Caki2 (cell line): ENCODE measurements at regions not wholly inside any gene's neighbourhood (a gene's known extent, or its start where the extent isn't known, plus 50 kb on each side); places are given as distances from the start of the nearest gene placed in this dataset.

Source experiments
- DNase-seq: peaks from one replicate; pipeline ENCODE4 v3.0.0-alpha.2; 2015; ENCODE audit warnings: low read depth
- in situ Hi-C: cut with HindIII; loops from 2 replicates; pipeline ENCODE4 v1.10.0; 2016; ENCODE audit warnings: low sequenced_read_pairs, low pct_unique_long_range_greater_than_20kb, mixed read lengths

GRCh38 chr9:85237478-85237877 is 504.3 kb downstream of the AGTPBP1 start:
- no peak for DNase-seq
- in situ Hi-C loops, result no loop called here

- in situ Hi-C loops, result no loop called here
- no peak for DNase-seq
Measured at GRCh38 chr9:85230081-85230480, 511.7 kb downstream of the AGTPBP1 start.

GRCh38 chr9:85228111-85228855 is 513.5 kb downstream of the AGTPBP1 start:
- in situ Hi-C loops, result no loop called here
- DNase-seq, result no peak

- DNase-seq, result no peak
- in situ Hi-C loops, result no loop called here
Measured at GRCh38 chr9:85225180-85225579, 516.6 kb downstream of the AGTPBP1 start.

DNA sequence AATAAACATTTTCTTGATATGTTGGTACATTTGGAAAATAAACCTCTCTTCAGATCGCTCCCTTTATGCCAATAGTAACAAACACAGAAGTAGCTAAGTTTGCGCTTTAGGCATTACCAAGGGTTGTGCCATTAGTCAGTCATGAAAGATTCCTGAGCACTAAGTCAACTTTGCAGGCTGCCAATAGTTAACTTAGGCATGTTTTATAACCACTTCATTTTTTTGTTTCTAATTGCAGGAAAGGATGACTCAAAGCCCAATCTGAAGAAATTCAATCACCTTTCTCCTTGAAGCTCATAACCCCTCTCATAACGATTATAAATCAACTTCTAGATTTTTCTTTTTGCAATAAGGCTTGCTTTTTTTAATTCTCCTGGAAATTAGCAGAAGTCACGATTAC is 517.0 kb downstream of the AGTPBP1 start:
- DNase-seq, result peak; percentile 41
- in situ Hi-C loops, result no loop called here

- in situ Hi-C loops, result no loop called here
- DNase-seq, result no peak
Measured at GRCh38 chr9:85224301-85224700, 517.5 kb downstream of the AGTPBP1 start.

GRCh38 chr9:85223506-85224125 is 518.1 kb downstream of the AGTPBP1 start:
- no peak for DNase-seq

DNA sequence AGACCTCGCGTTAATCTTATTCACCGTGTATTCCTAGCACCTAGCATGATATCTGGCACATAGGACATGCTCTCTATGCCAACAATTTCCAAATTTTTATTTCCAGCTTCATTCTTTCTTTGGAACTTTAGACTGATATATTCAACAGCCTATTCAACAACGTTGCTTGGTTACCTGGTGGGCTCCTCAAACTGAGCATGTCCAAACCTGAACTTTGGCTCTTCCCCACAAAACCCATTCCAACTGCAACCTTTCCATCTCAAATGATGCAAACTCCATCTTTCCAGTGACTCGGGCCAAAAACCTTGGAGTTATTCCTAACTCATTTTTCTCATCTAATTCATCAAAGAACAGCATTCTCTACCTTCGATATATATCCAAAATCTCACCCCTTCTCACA is 525.2 kb downstream of the AGTPBP1 start:
- DNase-seq, result no peak
- in situ Hi-C loops, result no loop called here

More at GRCh38 chr9:85223506-85224125, 518.1 kb downstream of the AGTPBP1 start:
- in situ Hi-C loops, result no loop called here

DNA sequence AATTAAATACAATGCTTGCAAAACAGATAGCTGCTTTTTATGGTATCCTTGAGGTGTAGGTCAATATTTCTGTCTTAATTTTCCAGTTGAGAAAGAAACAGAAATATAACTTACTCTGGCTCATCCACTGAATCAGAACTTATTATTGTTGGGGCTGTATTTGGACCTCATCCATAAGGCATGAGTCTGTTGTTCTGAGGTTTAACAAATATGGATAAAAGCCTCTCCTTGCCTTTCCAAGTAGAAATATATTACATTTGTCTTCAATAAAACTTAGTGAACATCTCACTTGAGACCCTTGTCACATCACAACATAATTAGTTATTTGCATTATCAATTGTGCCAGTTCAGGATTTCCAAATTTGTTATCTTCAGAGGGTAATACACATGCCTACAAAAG is 525.8 kb downstream of the AGTPBP1 start:
- no peak for DNase-seq
- in situ Hi-C loops, result no loop called here

GRCh38 chr9:85215416-85215815 is 526.3 kb downstream of the AGTPBP1 start:
- in situ Hi-C loops, result no loop called here
- no peak for DNase-seq

DNA sequence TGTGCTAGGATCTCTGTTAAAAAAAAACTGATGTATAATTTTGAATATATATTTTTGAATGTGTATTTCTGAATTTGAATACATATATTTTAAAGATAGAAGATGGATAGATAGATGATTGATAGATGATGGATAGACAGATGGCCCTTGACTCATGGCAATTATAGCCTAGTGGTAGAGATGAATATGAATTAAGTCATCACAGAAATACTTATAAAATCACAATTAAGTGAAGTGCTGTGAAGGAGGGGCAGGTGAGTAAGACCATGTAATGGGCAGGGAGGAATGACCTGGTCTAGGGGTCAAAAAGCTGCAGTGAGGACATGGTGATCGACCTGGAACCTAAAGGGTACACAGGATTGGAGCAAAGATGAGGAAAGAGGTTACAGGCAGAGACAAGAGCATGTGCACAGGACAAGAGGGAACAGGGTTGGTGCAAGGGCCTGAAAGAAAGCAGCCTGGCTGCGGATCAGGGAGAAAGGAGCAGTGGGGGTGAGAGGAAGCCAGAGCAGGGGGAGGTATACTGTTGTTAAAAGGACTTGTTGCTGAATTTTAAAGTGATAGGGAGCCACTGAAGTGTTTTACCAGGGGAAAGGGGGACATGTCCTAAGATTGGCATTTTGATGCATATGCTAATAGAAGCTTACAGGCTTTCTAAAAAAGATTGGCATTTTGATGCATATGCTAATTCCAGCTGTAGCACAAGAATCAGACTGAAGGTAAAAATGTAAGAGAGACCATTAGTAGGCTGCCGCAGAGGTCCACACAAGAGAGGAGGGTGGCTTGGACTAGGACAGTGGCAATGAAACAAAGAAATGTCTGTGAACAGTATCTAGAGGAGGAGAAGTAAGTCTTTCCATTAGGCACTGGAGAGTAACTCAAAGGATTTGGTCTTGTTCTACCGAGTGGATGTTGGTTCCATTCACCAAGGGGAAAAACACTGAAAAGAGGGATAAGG is 527.8 kb downstream of the AGTPBP1 start:
- no peak for DNase-seq
- in situ Hi-C loops, result no loop called here

DNA sequence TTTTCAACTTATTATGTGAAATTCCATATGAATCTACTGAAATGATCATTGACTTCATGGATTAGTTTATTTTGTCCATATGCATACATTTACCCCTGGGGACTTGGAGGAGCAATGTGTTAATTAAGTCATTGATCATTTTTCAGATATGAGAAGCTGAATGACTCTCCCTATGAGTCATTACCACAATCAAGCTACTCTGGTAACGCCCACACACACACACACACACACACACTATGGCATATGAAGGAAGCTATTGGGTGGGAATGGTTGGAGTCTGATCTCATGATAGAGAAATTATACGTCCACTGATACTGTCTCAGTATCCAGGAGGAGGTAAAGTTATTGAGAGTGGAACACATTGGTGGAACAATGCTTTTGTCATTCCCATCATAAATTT is 528.9 kb downstream of the AGTPBP1 start:
- DNase-seq, result peak; percentile 68
- in situ Hi-C loops, result no loop called here

DNA sequence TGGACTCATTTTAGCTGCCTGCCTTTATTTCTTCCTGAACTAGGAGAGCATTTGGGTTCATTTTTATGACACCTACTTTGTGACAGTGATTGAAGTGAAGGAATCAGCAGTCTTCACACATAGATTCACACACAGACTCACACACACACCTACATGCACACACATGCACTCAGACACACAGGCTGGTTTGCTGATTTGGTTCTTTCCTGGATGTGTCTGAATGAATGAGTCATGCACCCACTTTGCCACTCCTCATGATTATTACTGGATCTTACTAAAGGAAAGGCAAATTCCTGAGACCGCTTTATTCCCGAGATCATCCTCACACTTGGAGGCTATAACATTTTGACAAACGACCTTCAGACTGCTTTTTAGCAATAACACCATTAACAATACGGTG is 529.5 kb downstream of the AGTPBP1 start:
- in situ Hi-C loops, result no loop called here
- DNase-seq, result peak; percentile 54

DNA sequence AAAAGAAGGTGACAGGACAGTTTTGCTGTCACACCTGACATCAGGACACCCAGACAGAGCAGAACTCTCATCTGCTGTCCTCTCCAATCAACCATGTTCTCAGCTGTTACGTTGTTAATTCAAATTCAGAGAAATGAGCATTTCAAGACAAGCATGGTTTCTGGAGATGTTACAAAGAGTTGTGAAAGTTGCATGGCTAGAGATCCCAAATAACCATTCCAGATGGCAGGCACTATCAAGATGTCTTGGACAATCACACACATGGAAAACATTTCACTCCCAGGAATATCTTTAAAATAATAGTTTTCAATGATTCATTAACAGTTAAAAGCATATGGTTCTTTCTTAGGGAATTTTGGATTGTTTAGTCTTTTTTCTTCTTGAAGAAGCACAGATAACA is 533.1 kb downstream of the AGTPBP1 start:
- in situ Hi-C loops, result no loop called here
- no peak for DNase-seq

- in situ Hi-C loops, result no loop called here
- no peak for DNase-seq
Measured at GRCh38 chr9:85204176-85204575, 534.6 kb downstream of the NTRK2 start.

GRCh38 chr9:85202596-85202995 is 533.1 kb downstream of the NTRK2 start:
- in situ Hi-C loops, result no loop called here
- no peak for DNase-seq

- in situ Hi-C loops, result no loop called here
- DNase-seq, result no peak
Measured at GRCh38 chr9:85200726-85201404, 531.3 kb downstream of the NTRK2 start.

GRCh38 chr9:85199866-85200495 is 530.5 kb downstream of the NTRK2 start:
- no peak for DNase-seq
- in situ Hi-C loops, result no loop called here
